GM12878 (cell line): ENCODE measurements at regions not wholly inside any gene's neighbourhood (a gene's known extent, or its start where the extent isn't known, plus 50 kb on each side); places are given as distances from the start of the nearest gene placed in this dataset.
"Not testable (repeated sequence)": the region's sequence is repeated elsewhere in the genome, so short reads cannot be mapped to it uniquely, and the experiment has no call there.

Experiments used
- EP300 ChIP-seq, 2 experiments: fragments of 150-350 bp in 1 of 2; IDR thresholded peaks; 2 replicates each; pipeline ENCODE4 v1.6.1; 2011 to 2012; ENCODE audit warnings: low read depth in 2 of 2, low read length in 2 of 2, borderline replicate concordance in 1 of 2, improper control_type of control experiment in 1 of 2, inconsistent platforms in 1 of 2; ENCODE audit not compliant: control insufficient read depth in 1 of 2
- LARP7 ChIP-seq: fragments of 450-650 bp; IDR thresholded peaks from 2 replicates; pipeline ENCODE4 v1.6.1; 2017; ENCODE audit warnings: mild to moderate bottlenecking
- POLR2A ChIP-seq: IDR thresholded peaks from 2 replicates; pipeline ENCODE4 v1.6.1; 2011; ENCODE audit warnings: low read depth, mild to moderate bottlenecking, low read length
- POLR2AphosphoS2 ChIP-seq: IDR thresholded peaks from 2 replicates; pipeline ENCODE4 v1.6.1; 2011; ENCODE audit warnings: low read depth, mild to moderate bottlenecking, low read length, improper control_type of control experiment, moderate library complexity
- POLR2AphosphoS5 ChIP-seq: IDR thresholded peaks from 2 replicates; pipeline ENCODE4 v1.6.1; 2011; ENCODE audit warnings: mild to moderate bottlenecking, low read length, inconsistent platforms
- RCOR1 ChIP-seq: conservative IDR thresholded peaks from 2 replicates; pipeline ENCODE4 v1.6.1; 2012; ENCODE audit warnings: low read depth, low read length, improper control_type of control experiment
- TARDBP ChIP-seq: IDR thresholded peaks from 2 replicates; pipeline ENCODE4 v1.6.1; 2016; ENCODE audit warnings: borderline replicate concordance
- TCF7 ChIP-seq: IDR thresholded peaks from 2 replicates; pipeline ENCODE4 v1.6.1; 2014; ENCODE audit warnings: antibody characterized with exemption, borderline replicate concordance
- TF ChIP-seq, protein P1 (sequence below): fragments of 450-650 bp; IDR thresholded peaks from 2 replicates; pipeline ENCODE4 v1.6.1; 2017; ENCODE audit warnings: antibody characterized with exemption, mild to moderate bottlenecking, moderate library complexity

DNA sequence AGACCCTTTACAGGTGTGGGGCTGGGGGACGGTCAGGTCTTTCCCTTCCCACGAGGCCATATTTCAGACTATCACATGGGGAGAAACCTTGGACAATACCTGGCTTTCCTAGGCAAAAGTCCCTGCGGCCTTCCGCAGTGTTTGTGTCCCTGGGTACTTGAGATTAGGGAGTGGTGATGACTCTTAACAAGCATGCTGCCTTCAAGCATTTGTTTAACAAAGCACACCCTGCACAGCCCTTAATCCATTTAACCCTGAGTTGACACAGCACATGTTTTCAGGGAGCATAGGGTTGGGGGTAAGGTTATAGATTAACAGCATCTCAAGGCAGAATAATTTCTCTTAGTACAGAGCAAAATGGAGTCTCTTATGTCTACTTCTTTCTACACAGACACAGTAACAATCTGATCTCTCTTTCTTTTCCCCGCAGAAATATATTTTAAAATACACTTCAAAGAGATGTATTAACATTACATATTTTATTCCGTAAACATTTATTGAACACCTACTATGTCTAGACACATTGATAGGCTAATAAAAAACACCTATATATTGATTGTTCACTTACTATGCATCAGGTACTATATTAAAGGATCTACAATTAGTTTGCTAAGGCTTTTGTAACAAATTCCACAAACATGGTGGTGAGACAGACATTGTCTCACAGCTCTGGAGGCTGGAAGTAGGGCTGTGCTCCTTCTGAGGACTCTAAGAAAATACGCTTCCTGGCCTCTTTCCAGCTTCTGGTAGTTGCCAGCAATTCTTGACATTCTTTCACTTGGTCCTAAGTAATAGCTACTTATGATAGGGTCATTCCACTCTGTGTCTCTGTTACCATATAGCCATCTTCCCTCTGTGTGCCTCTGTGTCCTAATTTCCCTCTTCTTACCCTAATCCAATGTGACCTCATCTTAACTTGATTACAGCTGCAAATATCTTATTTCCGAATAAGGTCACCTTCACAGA is 118.4 kb downstream of the SPP2 start:
- not testable (repeated sequence) for TF ChIP-seq POLR2AphosphoS2; POLR2AphosphoS5; POLR2A; RCOR1; TCF7; EP300 (IDR thresholded peaks at IDR 0.05; ENCODE audit: borderline replicate concordance in 1 of 2, control insufficient read depth in 1 of 2, low read depth in 2 of 2, low read length in 2 of 2); TARDBP; LARP7
- TF ChIP-seq, protein P1, sequence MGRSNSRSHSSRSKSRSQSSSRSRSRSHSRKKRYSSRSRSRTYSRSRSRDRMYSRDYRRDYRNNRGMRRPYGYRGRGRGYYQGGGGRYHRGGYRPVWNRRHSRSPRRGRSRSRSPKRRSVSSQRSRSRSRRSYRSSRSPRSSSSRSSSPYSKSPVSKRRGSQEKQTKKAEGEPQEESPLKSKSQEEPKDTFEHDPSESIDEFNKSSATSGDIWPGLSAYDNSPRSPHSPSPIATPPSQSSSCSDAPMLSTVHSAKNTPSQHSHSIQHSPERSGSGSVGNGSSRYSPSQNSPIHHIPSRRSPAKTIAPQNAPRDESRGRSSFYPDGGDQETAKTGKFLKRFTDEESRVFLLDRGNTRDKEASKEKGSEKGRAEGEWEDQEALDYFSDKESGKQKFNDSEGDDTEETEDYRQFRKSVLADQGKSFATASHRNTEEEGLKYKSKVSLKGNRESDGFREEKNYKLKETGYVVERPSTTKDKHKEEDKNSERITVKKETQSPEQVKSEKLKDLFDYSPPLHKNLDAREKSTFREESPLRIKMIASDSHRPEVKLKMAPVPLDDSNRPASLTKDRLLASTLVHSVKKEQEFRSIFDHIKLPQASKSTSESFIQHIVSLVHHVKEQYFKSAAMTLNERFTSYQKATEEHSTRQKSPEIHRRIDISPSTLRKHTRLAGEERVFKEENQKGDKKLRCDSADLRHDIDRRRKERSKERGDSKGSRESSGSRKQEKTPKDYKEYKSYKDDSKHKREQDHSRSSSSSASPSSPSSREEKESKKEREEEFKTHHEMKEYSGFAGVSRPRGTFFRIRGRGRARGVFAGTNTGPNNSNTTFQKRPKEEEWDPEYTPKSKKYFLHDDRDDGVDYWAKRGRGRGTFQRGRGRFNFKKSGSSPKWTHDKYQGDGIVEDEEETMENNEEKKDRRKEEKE: not testable (repeated sequence)
